ENCODE measurements at regions not wholly inside any gene's neighbourhood (a gene's known extent, or its start where the extent isn't known, plus 50 kb on each side); places are given as distances from the start of the nearest gene placed in this dataset.

DNA sequence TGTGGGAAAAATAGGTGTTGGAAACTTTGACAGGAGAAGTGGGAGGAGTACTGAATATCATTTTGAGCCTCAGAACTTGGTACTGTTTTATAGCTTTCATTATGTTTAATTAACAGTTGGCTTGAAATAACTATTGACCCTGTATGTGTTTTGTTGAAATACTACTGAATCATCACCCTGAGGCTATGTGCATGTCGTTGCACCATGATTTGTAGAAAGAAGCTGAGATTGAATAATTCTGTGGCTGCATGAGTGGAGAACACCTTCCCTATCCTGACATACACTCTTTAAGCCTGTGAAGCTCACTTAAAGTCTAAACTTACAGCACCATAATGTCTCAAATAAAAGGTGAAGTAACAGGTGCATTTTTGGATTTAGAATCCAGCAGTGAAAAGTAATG is 656.5 kb downstream of the CDY2B start:
- Histone ChIP-seq H3K9me3 (replicated peaks; ENCODE audit: control insufficient read depth, insufficient read depth, low read length) (no peaks in the 10 kb centered on the region), H3K27ac (ENCODE audit: insufficient read depth, low read depth, low read length) (no peak overlapping the region), H4K20me1 (replicated peaks; ENCODE audit: control insufficient read depth, extremely low read depth, insufficient read depth, low read length) (no peaks in the 10 kb centered on the region), H3K36me3 (ENCODE audit: control insufficient read depth in 2 of 2, extremely low read depth in 1 of 2, insufficient read depth in 2 of 2, low read length in 2 of 2) (no peaks in the 10 kb centered on the region), H3K9me1 (replicated peaks; ENCODE audit: control insufficient read depth, extremely low read depth, insufficient read depth, low read length) (no peaks in the 10 kb centered on the region), H3K4me3 (replicated peaks in 1 of 3; ENCODE audit: insufficient read depth in 1 of 3, low read depth in 1 of 3, low read length in 3 of 3) (no peak overlapping the region), H3K9ac (replicated peaks; ENCODE audit: extremely low read depth, insufficient read depth, low read length) (no peak overlapping the region), H3K4me1 (ENCODE audit: control insufficient read depth, extremely low read depth, insufficient read depth, low read length) (no peaks in the 10 kb centered on the region), H3K27me3 (ENCODE audit: control insufficient read depth in 2 of 2, insufficient read depth in 2 of 2, low read length in 2 of 2) (no peaks in the 10 kb centered on the region), H2AFZ (ENCODE audit: low read depth, low read length) (no peak overlapping the region), H3K79me2 (ENCODE audit: control insufficient read depth, insufficient read depth, low read length) (no peaks in the 10 kb centered on the region), H3K4me2 (ENCODE audit: insufficient read depth, low read length) (no peak overlapping the region)
- intact Hi-C loops (cut with micrococcal nuclease) (no loop called here), dilution Hi-C loops (cut with MboI; ENCODE audit: extremely low pct_ligation_motif_present, low sequenced_read_pairs) (no loop called here)
- no peak for DNase-seq (ENCODE audit: low read depth, low spot score)
- BruUV-seq (replicated peaks): no TSS peak
- FAIRE-seq: no peak
- POLR2A ChIA-PET: no interaction called here
- no peak for TF ChIP-seq POLR2AphosphoS5 (IDR thresholded peaks at IDR 0.05; ENCODE audit: insufficient read depth, low read depth, low read length)
- no peak for TF ChIP-seq GATA2 (IDR thresholded peaks at IDR 0.05; ENCODE audit: insufficient read depth, insufficient read length, low read depth, low read length)
- no peak for TF ChIP-seq POLR2A (IDR thresholded peaks at IDR 0.05; ENCODE audit: low read depth, low read length)
- TF ChIP-seq EZH2 (IDR thresholded peaks at IDR 0.05; ENCODE audit: borderline replicate concordance, low read depth, low read length, severe bottlenecking): no peak
- TF ChIP-seq, protein P1, sequence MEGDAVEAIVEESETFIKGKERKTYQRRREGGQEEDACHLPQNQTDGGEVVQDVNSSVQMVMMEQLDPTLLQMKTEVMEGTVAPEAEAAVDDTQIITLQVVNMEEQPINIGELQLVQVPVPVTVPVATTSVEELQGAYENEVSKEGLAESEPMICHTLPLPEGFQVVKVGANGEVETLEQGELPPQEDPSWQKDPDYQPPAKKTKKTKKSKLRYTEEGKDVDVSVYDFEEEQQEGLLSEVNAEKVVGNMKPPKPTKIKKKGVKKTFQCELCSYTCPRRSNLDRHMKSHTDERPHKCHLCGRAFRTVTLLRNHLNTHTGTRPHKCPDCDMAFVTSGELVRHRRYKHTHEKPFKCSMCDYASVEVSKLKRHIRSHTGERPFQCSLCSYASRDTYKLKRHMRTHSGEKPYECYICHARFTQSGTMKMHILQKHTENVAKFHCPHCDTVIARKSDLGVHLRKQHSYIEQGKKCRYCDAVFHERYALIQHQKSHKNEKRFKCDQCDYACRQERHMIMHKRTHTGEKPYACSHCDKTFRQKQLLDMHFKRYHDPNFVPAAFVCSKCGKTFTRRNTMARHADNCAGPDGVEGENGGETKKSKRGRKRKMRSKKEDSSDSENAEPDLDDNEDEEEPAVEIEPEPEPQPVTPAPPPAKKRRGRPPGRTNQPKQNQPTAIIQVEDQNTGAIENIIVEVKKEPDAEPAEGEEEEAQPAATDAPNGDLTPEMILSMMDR (IDR thresholded peaks at IDR 0.05; ENCODE audit: extremely low read depth in 1 of 2, insufficient read depth in 1 of 2, low read depth in 1 of 2, low read length in 2 of 2): no peak
- TF ChIP-seq, protein P2, sequence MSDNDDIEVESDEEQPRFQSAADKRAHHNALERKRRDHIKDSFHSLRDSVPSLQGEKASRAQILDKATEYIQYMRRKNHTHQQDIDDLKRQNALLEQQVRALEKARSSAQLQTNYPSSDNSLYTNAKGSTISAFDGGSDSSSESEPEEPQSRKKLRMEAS (IDR thresholded peaks at IDR 0.05; ENCODE audit: insufficient read depth, insufficient read length): no peak
- TF ChIP-seq MYC (IDR thresholded peaks at IDR 0.05; ENCODE audit: low read depth, low read length): no peak
- TF ChIP-seq JUN (IDR thresholded peaks at IDR 0.05; ENCODE audit: borderline replicate concordance, insufficient read depth, insufficient read length, low read depth): no peak
- TF ChIP-seq FOS (IDR thresholded peaks at IDR 0.05; ENCODE audit: borderline replicate concordance, insufficient read depth, low read length): no peak
- CTCF ChIA-PET: no interaction called here
